CD14-positive monocyte (primary cell): ENCODE measurements at regions not wholly inside any gene's neighbourhood (a gene's known extent, or its start where the extent isn't known, plus 50 kb on each side); places are given as distances from the start of the nearest gene placed in this dataset.

Experiments used
- DNase-seq, 3 donors: peaks; one replicate each; pipeline ENCODE4 v3.0.0-alpha.2; 2011 to 2022
- H2AFZ ChIP-seq: 2 replicates; pipeline ENCODE4 v1.6.0; 2012; ENCODE audit warnings: mild to moderate bottlenecking, low read depth, low read length, inconsistent platforms; ENCODE audit not compliant: insufficient read depth, poor library complexity, severe bottlenecking
- H3K27ac ChIP-seq, 2 donors: 1 replicate in 1 of 2; 2 replicates in 1 of 2; pipeline ENCODE4 v1.5.1; 2012 to 2013; ENCODE audit warnings: low read length in 2 of 2, control low read depth in 1 of 2, inconsistent platforms in 1 of 2, low read depth in 1 of 2, mild to moderate bottlenecking in 1 of 2
- H3K27me3 ChIP-seq, 2 donors: one replicate each; pipeline versions ENCODE4 v1.6.0 to v1.6.1; 2011 to 2013; ENCODE audit warnings: low read length in 2 of 2; ENCODE audit not compliant: control insufficient read depth in 2 of 2, insufficient read depth in 2 of 2
- H3K36me3 ChIP-seq, 2 donors: replicated peaks in 1 of 2; 1 replicate in 1 of 2; 2 replicates in 1 of 2; pipeline versions ENCODE4 v1.5.1 to v1.6.1; 2012 to 2013; ENCODE audit warnings: low read length in 2 of 2, control low read depth in 1 of 2, inconsistent platforms in 1 of 2, mild to moderate bottlenecking in 1 of 2; ENCODE audit not compliant: insufficient read depth in 2 of 2, control insufficient read depth in 1 of 2
- H3K4me1 ChIP-seq, 2 donors: 1 replicate in 1 of 2; 2 replicates in 1 of 2; pipeline versions ENCODE4 v1.5.1 to v1.6.1; 2012 to 2013; ENCODE audit warnings: low read length in 2 of 2, control low read depth in 1 of 2, inconsistent platforms in 1 of 2, mild to moderate bottlenecking in 1 of 2, moderate library complexity in 1 of 2; ENCODE audit not compliant: insufficient read depth in 2 of 2, control insufficient read depth in 1 of 2
- H3K4me2 ChIP-seq: replicated peaks from 2 replicates; pipeline ENCODE3; 2012; ENCODE audit warnings: low read length, moderate library complexity, mild to moderate bottlenecking; ENCODE audit not compliant: poor library complexity, severe bottlenecking; ENCODE audit errors: extremely low read depth
- H3K4me3 ChIP-seq, 3 experiments: fragments of 200-600 bp in 1 of 3; sonication (generic) in 1 of 3; replicated peaks in 1 of 3; 1 replicate in 2 of 3; 2 replicates in 1 of 3; pipeline ENCODE4 v1.5.1; 2011 to 2013; ENCODE audit warnings: low read length in 3 of 3, mild to moderate bottlenecking in 3 of 3, control low read depth in 2 of 3, low read depth in 2 of 3, inconsistent platforms in 1 of 3, moderate library complexity in 1 of 3
- H3K79me2 ChIP-seq: 2 replicates; pipeline ENCODE4 v1.6.0; 2012; ENCODE audit warnings: mild to moderate bottlenecking, control low read depth, inconsistent platforms, low read length, moderate library complexity; ENCODE audit not compliant: insufficient read depth
- H3K9ac ChIP-seq: 2 replicates; pipeline ENCODE4 v1.6.0; 2017; ENCODE audit warnings: low read length, mild to moderate bottlenecking; ENCODE audit not compliant: insufficient read depth, poor library complexity, severe bottlenecking
- H3K9me3 ChIP-seq, 2 donors: replicated peaks in 1 of 2; 1 replicate in 1 of 2; 2 replicates in 1 of 2; pipeline versions ENCODE4 v1.5.1 to v1.6.1; 2012 to 2013; ENCODE audit warnings: low read length in 2 of 2, control low read depth in 1 of 2; ENCODE audit not compliant: control insufficient read depth in 1 of 2, insufficient read depth in 1 of 2
- H4K20me1 ChIP-seq: 2 replicates; pipeline ENCODE4 v1.6.0; 2012; ENCODE audit warnings: mild to moderate bottlenecking, low read length, control low read depth, moderate library complexity; ENCODE audit not compliant: insufficient read depth
- H3K27ac Mint-ChIP-seq, 7 donors: one replicate each; pipeline ENCODE4 v1.8.0; 2020; ENCODE audit warnings: mild to moderate bottlenecking in 7 of 7, mixed read lengths in 7 of 7, moderate library complexity in 6 of 7, inconsistent platforms in 2 of 7
- H3K27me3 Mint-ChIP-seq, 3 donors: one replicate each; pipeline ENCODE4 v1.8.0; 2021 to 2022; ENCODE audit warnings: low read depth in 3 of 3, mild to moderate bottlenecking in 3 of 3, mixed read lengths in 3 of 3, moderate library complexity in 3 of 3, inconsistent platforms in 1 of 3
- H3K36me3 Mint-ChIP-seq, 2 donors: one replicate each; pipeline ENCODE4 v1.8.0; 2020; ENCODE audit warnings: mixed read lengths in 2 of 2, inconsistent platforms in 1 of 2, mild to moderate bottlenecking in 1 of 2
- H3K4me1 Mint-ChIP-seq: one replicate; pipeline ENCODE4 v1.8.0; 2020; ENCODE audit warnings: mild to moderate bottlenecking, mixed read lengths
- H3K4me3 Mint-ChIP-seq, 2 donors: one replicate each; pipeline ENCODE4 v1.8.0; 2020; ENCODE audit warnings: mild to moderate bottlenecking in 2 of 2, mixed read lengths in 2 of 2, moderate library complexity in 1 of 2
- H3K9me3 Mint-ChIP-seq, 7 donors: one replicate each; pipeline ENCODE4 v1.8.0; 2020 to 2022; ENCODE audit warnings: mixed read lengths in 7 of 7, mild to moderate bottlenecking in 6 of 7, moderate library complexity in 6 of 7, inconsistent platforms in 2 of 7
- CTCF ChIP-seq: fragments of 200-600 bp; IDR thresholded peaks from one replicate; pipeline ENCODE4 v1.8.0; 2022; ENCODE audit warnings: antibody characterized with exemption, mild to moderate bottlenecking
- whole genome bisulfite sequencing: methylation state at CpG from one replicate; pipeline ENCODE4 v1.1.5; 2013; ENCODE audit warnings: missing lambda C conversion rate; ENCODE audit not compliant: insufficient coverage; 5-methylcytosine and 5-hydroxymethylcytosine counted together
- intact Hi-C, 2 donors: fragments of 100-400 bp; cut with micrococcal nuclease; formaldehyde crosslinking; loops; one replicate each; pipeline versions ENCODE4 v1.15.0 to v1.15.1; 2023

DNA sequence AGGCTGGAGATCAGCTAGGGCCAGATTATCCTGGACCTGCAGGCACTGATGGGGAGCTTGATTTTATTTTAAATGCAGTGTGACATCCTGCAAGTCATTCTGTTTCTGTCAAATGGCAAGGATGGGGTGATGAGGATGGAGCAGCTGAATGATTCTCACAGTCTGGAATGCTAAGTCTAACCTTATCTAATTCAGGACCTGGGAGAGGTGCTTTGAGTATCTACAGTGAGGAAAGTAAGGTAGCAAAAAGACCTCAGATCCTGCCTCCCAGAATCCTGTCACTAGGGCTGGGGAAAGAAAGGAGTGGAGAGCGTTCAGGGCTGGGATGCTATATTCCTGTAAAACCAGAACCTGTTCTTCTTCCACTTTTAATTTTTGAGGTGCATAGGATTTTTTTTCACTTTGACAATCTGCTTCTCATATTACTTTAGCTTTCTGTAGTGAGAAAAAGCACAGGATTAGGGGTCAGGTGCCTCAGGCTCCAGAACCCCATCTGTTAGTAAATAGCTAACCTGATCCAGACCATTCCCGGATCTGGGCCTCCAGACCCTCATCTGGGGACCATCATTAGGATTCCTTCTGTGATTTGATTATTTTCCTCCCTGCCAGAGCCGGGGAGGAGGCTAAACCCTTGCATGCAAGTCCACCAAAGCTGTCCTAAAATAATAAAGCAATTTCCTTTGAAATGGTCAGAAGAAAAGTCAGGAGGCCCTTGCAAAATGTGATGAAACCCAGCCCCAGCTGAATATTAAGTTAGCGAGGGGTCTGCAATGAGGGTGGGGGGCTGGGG lies 54.7 kb downstream of the ASCL1 start:
- Mint-ChIP-seq H3K27ac (no peak overlapping the region), H3K4me1 (no peaks in the 10 kb centered on the region), H3K4me3 (no peak overlapping the region), H3K36me3 (no peaks in the 10 kb centered on the region), H3K27me3 (peaks cover 0 to 3% (median 0%) of the 10 kb centered on the region in 3 donors), H3K9me3 (peaks cover 0 to 2% (median 0%) of the 10 kb centered on the region in 7 donors)
- H3K79me2 ChIP-seq = no peaks in the 10 kb centered on the region
- no peak overlapping the region for H3K4me3 ChIP-seq
- intact Hi-C loops = no loop called here
- H3K9ac ChIP-seq = no peak overlapping the region
- H3K9me3 ChIP-seq = no peaks in the 10 kb centered on the region
- no peaks in the 10 kb centered on the region for H3K27me3 ChIP-seq
- DNase-seq = no peak
- H3K27ac ChIP-seq = no peak overlapping the region
- no peaks in the 10 kb centered on the region for H4K20me1 ChIP-seq
- H3K4me2 ChIP-seq = no peak overlapping the region
- TF ChIP-seq CTCF = no peak
- H3K36me3 ChIP-seq = no peaks in the 10 kb centered on the region
- no peak overlapping the region for H2AFZ ChIP-seq
- WGBS = 46% methylated on average over 2 of the region's 4 CpGs
- no peaks in the 10 kb centered on the region for H3K4me1 ChIP-seq

- Histone ChIP-seq H3K79me2 (no peaks in the 10 kb centered on the region), H2AFZ (no peak overlapping the region), H4K20me1 (no peaks in the 10 kb centered on the region), H3K4me1 (no peaks in the 10 kb centered on the region), H3K36me3 (no peaks in the 10 kb centered on the region), H3K9ac (no peak overlapping the region), H3K9me3 (no peaks in the 10 kb centered on the region), H3K27me3 (no peaks in the 10 kb centered on the region), H3K4me2 (no peak overlapping the region), H3K4me3 (no peak overlapping the region), H3K27ac (no peak overlapping the region)
- Mint-ChIP-seq H3K27me3 (peaks cover 0 to 3% (median 0%) of the 10 kb centered on the region in 3 donors), H3K4me1 (no peaks in the 10 kb centered on the region), H3K9me3 (peaks cover 0 to 2% (median 0%) of the 10 kb centered on the region in 7 donors), H3K36me3 (no peaks in the 10 kb centered on the region), H3K27ac (no peak overlapping the region), H3K4me3 (no peak overlapping the region)
- WGBS = no CpG with 5 or more reads among the region's 8 CpGs
- no peak for DNase-seq
- no peak for TF ChIP-seq CTCF
- intact Hi-C loops = no loop called here
Observed at GRCh38 chr12:103012884-103013283, 55.4 kb downstream of the ASCL1 start.
